K562 (cell line): ENCODE measurements at regions not wholly inside any gene's neighbourhood (a gene's known extent, or its start where the extent isn't known, plus 50 kb on each side); places are given as distances from the start of the nearest gene placed in this dataset.

Source experiments
- C11orf30 ChIP-seq: fragments of 450-650 bp; IDR thresholded peaks from 2 replicates; pipeline ENCODE4 v1.6.1; 2016; ENCODE audit warnings: low read depth, mild to moderate bottlenecking
- CBX5 ChIP-seq: IDR thresholded peaks from 2 replicates; pipeline ENCODE4 v1.6.1; 2014; ENCODE audit warnings: low read depth, borderline replicate concordance
- DACH1 ChIP-seq: fragments of 450-650 bp; IDR thresholded peaks from 2 replicates; pipeline ENCODE4 v1.6.1; 2018; ENCODE audit not compliant: partially characterized antibody
- ETV5 ChIP-seq: sonication (generic); formaldehyde crosslinking; IDR thresholded peaks from 2 replicates; pipeline ENCODE4 v1.4.0; 2020; ENCODE audit warnings: low read depth, mild to moderate bottlenecking, missing genetic modification reagents
- JUN ChIP-seq, 2 experiments: sonication (generic) in 1 of 2; formaldehyde crosslinking in 1 of 2; IDR thresholded peaks; 2 replicates each; pipeline versions ENCODE4 v1.6.1 to v1.8.0; 2012 to 2022; ENCODE audit warnings: borderline replicate concordance in 2 of 2, mild to moderate bottlenecking in 2 of 2, improper control_type of control experiment in 1 of 2, low read depth in 1 of 2, low read length in 1 of 2, missing genetic modification reagents in 1 of 2
- MAFG ChIP-seq: fragments of 450-650 bp; conservative IDR thresholded peaks from 2 replicates; pipeline ENCODE4 v1.6.1; 2016; ENCODE audit warnings: missing genetic modification characterization, missing compliant biosample characterization
- POLR2AphosphoS2 ChIP-seq: IDR thresholded peaks from 2 replicates; pipeline ENCODE4 v1.6.1; 2012; ENCODE audit warnings: low read length, improper control_type of control experiment
- POLR2AphosphoS5 ChIP-seq: IDR thresholded peaks from 2 replicates; pipeline ENCODE4 v1.6.1; 2011; ENCODE audit warnings: mild to moderate bottlenecking, low read depth, low read length, moderate library complexity; ENCODE audit not compliant: control insufficient read depth, insufficient read depth
- PTRF ChIP-seq: fragments of 450-650 bp; IDR thresholded peaks from 2 replicates; pipeline ENCODE4 v1.6.1; 2016; ENCODE audit warnings: mild to moderate bottlenecking, missing genetic modification characterization, missing compliant biosample characterization
- SREBF2 ChIP-seq: sonication (generic); formaldehyde crosslinking; IDR thresholded peaks from 2 replicates; pipeline ENCODE4 v1.4.0; 2020; ENCODE audit warnings: mild to moderate bottlenecking, missing genetic modification reagents
- ZNF133 ChIP-seq: fragments of 250-450 bp; sonication (Bioruptor Pico); IDR thresholded peaks from 2 replicates; pipeline ENCODE4 v1.4.0; 2020; ENCODE audit warnings: mild to moderate bottlenecking
- ZNF408 ChIP-seq: fragments of 250-450 bp; sonication (Bioruptor Pico); IDR thresholded peaks from 2 replicates; pipeline ENCODE4 v1.4.0; 2020; ENCODE audit warnings: low read depth, mild to moderate bottlenecking, moderate library complexity
- TF ChIP-seq, protein P1 (sequence below): fragments of 200-600 bp; sonication (generic); IDR thresholded peaks from one replicate; pipeline ENCODE4 v1.6.1; 2012; ENCODE audit warnings: mild to moderate bottlenecking, low read depth, low read length, inconsistent platforms
- TF ChIP-seq, protein P2 (sequence below), 3 experiments: IDR thresholded peaks in 2 of 3; conservative IDR thresholded peaks in 1 of 3; 2 replicates each; pipeline ENCODE4 v1.5.1; 2011 to 2012; ENCODE audit warnings: low read length in 3 of 3, mild to moderate bottlenecking in 3 of 3, control low read depth in 2 of 3, improper control_type of control experiment in 1 of 3, inconsistent platforms in 1 of 3, low read depth in 1 of 3, mixed read lengths in 1 of 3, moderate library complexity in 1 of 3; ENCODE audit not compliant: insufficient read depth in 2 of 3

DNA sequence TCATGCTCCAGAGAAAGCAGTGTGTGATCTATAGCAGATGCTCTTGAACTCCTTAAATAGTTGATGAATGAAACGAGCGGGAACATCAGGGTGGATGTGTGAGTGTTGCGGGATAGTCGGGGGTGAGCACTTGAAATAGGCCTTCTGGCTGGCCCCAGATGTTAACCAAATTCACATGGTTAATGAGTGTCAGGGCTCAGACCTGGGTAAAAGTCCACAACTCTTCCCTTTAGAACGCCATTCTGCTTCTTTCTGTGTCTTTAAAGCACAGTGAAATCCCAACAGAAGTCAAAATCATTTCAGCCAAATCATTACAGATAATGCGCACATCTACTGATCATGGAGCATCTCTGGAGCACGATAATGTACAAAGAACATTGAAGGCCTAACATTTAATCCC, 249.4 kb upstream of the BOD1L1 start:
- TF ChIP-seq SREBF2 (no peak), ZNF408 (CRISPR knock-in tag) (no peak), POLR2AphosphoS2 (no peak), C11orf30 (no peak), ETV5 (no peak), MAFG (no peak), DACH1 (no peak), POLR2AphosphoS5 (no peak), PTRF (tag) (no peak), JUN (IDR thresholded peaks at IDR 0.05; ENCODE audit: borderline replicate concordance, low read depth, low read length) (no peak), JUN (CRISPR knock-in tag; IDR thresholded peaks at IDR 0.05; ENCODE audit: borderline replicate concordance) (no peak), ZNF133 (no peak), CBX5 (no peak)
- TF ChIP-seq, protein P1, sequence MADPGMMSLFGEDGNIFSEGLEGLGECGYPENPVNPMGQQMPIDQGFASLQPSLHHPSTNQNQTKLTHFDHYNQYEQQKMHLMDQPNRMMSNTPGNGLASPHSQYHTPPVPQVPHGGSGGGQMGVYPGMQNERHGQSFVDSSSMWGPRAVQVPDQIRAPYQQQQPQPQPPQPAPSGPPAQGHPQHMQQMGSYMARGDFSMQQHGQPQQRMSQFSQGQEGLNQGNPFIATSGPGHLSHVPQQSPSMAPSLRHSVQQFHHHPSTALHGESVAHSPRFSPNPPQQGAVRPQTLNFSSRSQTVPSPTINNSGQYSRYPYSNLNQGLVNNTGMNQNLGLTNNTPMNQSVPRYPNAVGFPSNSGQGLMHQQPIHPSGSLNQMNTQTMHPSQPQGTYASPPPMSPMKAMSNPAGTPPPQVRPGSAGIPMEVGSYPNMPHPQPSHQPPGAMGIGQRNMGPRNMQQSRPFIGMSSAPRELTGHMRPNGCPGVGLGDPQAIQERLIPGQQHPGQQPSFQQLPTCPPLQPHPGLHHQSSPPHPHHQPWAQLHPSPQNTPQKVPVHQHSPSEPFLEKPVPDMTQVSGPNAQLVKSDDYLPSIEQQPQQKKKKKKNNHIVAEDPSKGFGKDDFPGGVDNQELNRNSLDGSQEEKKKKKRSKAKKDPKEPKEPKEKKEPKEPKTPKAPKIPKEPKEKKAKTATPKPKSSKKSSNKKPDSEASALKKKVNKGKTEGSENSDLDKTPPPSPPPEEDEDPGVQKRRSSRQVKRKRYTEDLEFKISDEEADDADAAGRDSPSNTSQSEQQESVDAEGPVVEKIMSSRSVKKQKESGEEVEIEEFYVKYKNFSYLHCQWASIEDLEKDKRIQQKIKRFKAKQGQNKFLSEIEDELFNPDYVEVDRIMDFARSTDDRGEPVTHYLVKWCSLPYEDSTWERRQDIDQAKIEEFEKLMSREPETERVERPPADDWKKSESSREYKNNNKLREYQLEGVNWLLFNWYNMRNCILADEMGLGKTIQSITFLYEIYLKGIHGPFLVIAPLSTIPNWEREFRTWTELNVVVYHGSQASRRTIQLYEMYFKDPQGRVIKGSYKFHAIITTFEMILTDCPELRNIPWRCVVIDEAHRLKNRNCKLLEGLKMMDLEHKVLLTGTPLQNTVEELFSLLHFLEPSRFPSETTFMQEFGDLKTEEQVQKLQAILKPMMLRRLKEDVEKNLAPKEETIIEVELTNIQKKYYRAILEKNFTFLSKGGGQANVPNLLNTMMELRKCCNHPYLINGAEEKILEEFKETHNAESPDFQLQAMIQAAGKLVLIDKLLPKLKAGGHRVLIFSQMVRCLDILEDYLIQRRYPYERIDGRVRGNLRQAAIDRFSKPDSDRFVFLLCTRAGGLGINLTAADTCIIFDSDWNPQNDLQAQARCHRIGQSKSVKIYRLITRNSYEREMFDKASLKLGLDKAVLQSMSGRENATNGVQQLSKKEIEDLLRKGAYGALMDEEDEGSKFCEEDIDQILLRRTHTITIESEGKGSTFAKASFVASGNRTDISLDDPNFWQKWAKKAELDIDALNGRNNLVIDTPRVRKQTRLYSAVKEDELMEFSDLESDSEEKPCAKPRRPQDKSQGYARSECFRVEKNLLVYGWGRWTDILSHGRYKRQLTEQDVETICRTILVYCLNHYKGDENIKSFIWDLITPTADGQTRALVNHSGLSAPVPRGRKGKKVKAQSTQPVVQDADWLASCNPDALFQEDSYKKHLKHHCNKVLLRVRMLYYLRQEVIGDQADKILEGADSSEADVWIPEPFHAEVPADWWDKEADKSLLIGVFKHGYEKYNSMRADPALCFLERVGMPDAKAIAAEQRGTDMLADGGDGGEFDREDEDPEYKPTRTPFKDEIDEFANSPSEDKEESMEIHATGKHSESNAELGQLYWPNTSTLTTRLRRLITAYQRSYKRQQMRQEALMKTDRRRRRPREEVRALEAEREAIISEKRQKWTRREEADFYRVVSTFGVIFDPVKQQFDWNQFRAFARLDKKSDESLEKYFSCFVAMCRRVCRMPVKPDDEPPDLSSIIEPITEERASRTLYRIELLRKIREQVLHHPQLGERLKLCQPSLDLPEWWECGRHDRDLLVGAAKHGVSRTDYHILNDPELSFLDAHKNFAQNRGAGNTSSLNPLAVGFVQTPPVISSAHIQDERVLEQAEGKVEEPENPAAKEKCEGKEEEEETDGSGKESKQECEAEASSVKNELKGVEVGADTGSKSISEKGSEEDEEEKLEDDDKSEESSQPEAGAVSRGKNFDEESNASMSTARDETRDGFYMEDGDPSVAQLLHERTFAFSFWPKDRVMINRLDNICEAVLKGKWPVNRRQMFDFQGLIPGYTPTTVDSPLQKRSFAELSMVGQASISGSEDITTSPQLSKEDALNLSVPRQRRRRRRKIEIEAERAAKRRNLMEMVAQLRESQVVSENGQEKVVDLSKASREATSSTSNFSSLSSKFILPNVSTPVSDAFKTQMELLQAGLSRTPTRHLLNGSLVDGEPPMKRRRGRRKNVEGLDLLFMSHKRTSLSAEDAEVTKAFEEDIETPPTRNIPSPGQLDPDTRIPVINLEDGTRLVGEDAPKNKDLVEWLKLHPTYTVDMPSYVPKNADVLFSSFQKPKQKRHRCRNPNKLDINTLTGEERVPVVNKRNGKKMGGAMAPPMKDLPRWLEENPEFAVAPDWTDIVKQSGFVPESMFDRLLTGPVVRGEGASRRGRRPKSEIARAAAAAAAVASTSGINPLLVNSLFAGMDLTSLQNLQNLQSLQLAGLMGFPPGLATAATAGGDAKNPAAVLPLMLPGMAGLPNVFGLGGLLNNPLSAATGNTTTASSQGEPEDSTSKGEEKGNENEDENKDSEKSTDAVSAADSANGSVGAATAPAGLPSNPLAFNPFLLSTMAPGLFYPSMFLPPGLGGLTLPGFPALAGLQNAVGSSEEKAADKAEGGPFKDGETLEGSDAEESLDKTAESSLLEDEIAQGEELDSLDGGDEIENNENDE = no peak
- TF ChIP-seq, protein P2, sequence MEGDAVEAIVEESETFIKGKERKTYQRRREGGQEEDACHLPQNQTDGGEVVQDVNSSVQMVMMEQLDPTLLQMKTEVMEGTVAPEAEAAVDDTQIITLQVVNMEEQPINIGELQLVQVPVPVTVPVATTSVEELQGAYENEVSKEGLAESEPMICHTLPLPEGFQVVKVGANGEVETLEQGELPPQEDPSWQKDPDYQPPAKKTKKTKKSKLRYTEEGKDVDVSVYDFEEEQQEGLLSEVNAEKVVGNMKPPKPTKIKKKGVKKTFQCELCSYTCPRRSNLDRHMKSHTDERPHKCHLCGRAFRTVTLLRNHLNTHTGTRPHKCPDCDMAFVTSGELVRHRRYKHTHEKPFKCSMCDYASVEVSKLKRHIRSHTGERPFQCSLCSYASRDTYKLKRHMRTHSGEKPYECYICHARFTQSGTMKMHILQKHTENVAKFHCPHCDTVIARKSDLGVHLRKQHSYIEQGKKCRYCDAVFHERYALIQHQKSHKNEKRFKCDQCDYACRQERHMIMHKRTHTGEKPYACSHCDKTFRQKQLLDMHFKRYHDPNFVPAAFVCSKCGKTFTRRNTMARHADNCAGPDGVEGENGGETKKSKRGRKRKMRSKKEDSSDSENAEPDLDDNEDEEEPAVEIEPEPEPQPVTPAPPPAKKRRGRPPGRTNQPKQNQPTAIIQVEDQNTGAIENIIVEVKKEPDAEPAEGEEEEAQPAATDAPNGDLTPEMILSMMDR (IDR thresholded peaks at IDR 0.05 in 2 of 3, conservative IDR thresholded peaks at IDR 0.05 in 1 of 3; ENCODE audit: insufficient read depth in 2 of 3, low read depth in 1 of 3, low read length in 3 of 3) = no peak
